ENCODE measurements at regions not wholly inside any gene's neighbourhood (a gene's known extent, or its start where the extent isn't known, plus 50 kb on each side); places are given as distances from the start of the nearest gene placed in this dataset.

- TF ChIP-seq CTCF (IDR thresholded peaks at IDR 0.05): no peak
- TF ChIP-seq POLR2AphosphoS5 (IDR thresholded peaks at IDR 0.05; ENCODE audit: low read depth, low read length): no peak
- TF ChIP-seq REST (IDR thresholded peaks at IDR 0.05; ENCODE audit: insufficient read depth in 1 of 2, low read depth in 2 of 2, low read length in 1 of 2): no peak
- no peak for TF ChIP-seq SIN3A (IDR thresholded peaks at IDR 0.05; ENCODE audit: borderline replicate concordance, insufficient read depth, low read depth, low read length)
Observed at GRCh38 chr15:80342148-80342547, 62.0 kb upstream of the ARNT2 start.

Data from Panc1 (cell line).